Parathyroid adenoma (tissue), 2 donors: ENCODE measurements at regions not wholly inside any gene's neighbourhood (a gene's known extent, or its start where the extent isn't known, plus 50 kb on each side); places are given as distances from the start of the nearest gene placed in this dataset.

Source experiments
- H2AFZ ChIP-seq: fragments of 300-600 bp; sonication (generic); one replicate; pipeline ENCODE4 v1.7.0; 2017; ENCODE audit warnings: antibody characterized with exemption, mild to moderate bottlenecking
- H3K27ac ChIP-seq: fragments of 300-600 bp; sonication (generic); one replicate; pipeline ENCODE4 v1.7.0; 2017
- H3K27me3 ChIP-seq: fragments of 300-600 bp; sonication (generic); one replicate; pipeline ENCODE4 v1.7.0; 2017; ENCODE audit warnings: low read length; ENCODE audit not compliant: control insufficient read depth, insufficient read depth
- H3K36me3 ChIP-seq: fragments of 300-600 bp; sonication (generic); one replicate; pipeline ENCODE4 v1.7.0; 2017; ENCODE audit warnings: low read length; ENCODE audit not compliant: control insufficient read depth, insufficient read depth
- H3K4me1 ChIP-seq: fragments of 300-600 bp; sonication (generic); one replicate; pipeline ENCODE4 v1.7.0; 2017; ENCODE audit warnings: control low read depth
- H3K4me2 ChIP-seq: fragments of 300-600 bp; sonication (generic); one replicate; pipeline ENCODE4 v1.7.0; 2017; ENCODE audit warnings: low read length
- H3K4me3 ChIP-seq: fragments of 300-600 bp; sonication (generic); one replicate; pipeline ENCODE4 v1.7.0; 2017; ENCODE audit warnings: low read depth, low read length
- H3K79me2 ChIP-seq: fragments of 300-600 bp; sonication (generic); one replicate; pipeline ENCODE4 v1.7.0; 2017; ENCODE audit warnings: control low read depth
- H3K9ac ChIP-seq: fragments of 300-600 bp; sonication (generic); one replicate; pipeline ENCODE4 v1.7.0; 2017; ENCODE audit warnings: mild to moderate bottlenecking
- H3K9me3 ChIP-seq: fragments of 300-600 bp; sonication (generic); one replicate; pipeline ENCODE4 v1.7.0; 2017; ENCODE audit warnings: low read length; ENCODE audit not compliant: control insufficient read depth
- TF ChIP-seq, protein P1 (sequence below): fragments of 300-600 bp; sonication (generic); IDR thresholded peaks from one replicate; pipeline ENCODE4 v1.7.0; 2017; ENCODE audit warnings: antibody characterized with exemption, mild to moderate bottlenecking
- donor health status: primary hyperparathyroidism.

DNA sequence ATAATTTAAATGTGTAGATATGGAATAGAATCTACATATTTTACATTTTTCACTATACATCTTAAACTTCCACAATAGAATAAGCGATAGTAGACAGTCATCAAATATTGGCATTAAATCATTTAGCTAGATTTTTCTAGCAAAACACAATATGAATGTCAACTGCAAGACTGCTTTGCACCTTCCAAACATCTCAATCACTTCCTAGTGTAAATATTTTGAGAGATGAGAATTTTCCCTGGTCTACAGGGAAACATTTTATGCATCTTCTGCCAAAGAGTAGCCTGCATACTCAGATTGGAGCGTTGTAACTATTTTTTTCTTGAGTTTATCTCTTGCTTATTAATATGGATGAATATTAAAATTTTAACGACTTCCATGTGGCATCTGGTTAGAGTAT lies 897.4 kb downstream of the CENPC start:
- H3K9me3 ChIP-seq, result no peaks in the 10 kb centered on the region
- no peak overlapping the region for H3K27ac ChIP-seq
- H2AFZ ChIP-seq, result no peak overlapping the region
- no peak overlapping the region for H3K4me3 ChIP-seq
- H3K36me3 ChIP-seq, result no peaks in the 10 kb centered on the region
- H3K27me3 ChIP-seq, result no peaks in the 10 kb centered on the region
- TF ChIP-seq, protein P1, sequence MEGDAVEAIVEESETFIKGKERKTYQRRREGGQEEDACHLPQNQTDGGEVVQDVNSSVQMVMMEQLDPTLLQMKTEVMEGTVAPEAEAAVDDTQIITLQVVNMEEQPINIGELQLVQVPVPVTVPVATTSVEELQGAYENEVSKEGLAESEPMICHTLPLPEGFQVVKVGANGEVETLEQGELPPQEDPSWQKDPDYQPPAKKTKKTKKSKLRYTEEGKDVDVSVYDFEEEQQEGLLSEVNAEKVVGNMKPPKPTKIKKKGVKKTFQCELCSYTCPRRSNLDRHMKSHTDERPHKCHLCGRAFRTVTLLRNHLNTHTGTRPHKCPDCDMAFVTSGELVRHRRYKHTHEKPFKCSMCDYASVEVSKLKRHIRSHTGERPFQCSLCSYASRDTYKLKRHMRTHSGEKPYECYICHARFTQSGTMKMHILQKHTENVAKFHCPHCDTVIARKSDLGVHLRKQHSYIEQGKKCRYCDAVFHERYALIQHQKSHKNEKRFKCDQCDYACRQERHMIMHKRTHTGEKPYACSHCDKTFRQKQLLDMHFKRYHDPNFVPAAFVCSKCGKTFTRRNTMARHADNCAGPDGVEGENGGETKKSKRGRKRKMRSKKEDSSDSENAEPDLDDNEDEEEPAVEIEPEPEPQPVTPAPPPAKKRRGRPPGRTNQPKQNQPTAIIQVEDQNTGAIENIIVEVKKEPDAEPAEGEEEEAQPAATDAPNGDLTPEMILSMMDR, result no peak
- no peak overlapping the region for H3K4me2 ChIP-seq
- H3K9ac ChIP-seq, result no peak overlapping the region
- H3K79me2 ChIP-seq, result no peaks in the 10 kb centered on the region
- H3K4me1 ChIP-seq, result no peaks in the 10 kb centered on the region

- no peak overlapping the region for H2AFZ ChIP-seq
These were observed 897.8 kb downstream of the CENPC start for GRCh38 chr4:66647476-66647875.

GRCh38 chr4:66640233-66640990 lies 904.9 kb downstream of the CENPC start:
- Histone ChIP-seq H3K4me2 (no peak overlapping the region), H3K4me1 (no peaks in the 10 kb centered on the region), H3K9ac (no peak overlapping the region), H3K4me3 (no peak overlapping the region), H3K36me3 (no peaks in the 10 kb centered on the region), H2AFZ (no peak overlapping the region), H3K9me3 (no peaks in the 10 kb centered on the region), H3K27ac (no peak overlapping the region), H3K79me2 (no peaks in the 10 kb centered on the region), H3K27me3 (no peaks in the 10 kb centered on the region)
- TF ChIP-seq, protein P1, result no peak

More at GRCh38 chr4:66647476-66647875, 897.8 kb downstream of the CENPC start:
- H3K4me1 ChIP-seq, result no peaks in the 10 kb centered on the region
- no peaks in the 10 kb centered on the region for H3K36me3 ChIP-seq
- TF ChIP-seq, protein P1, result no peak
- no peaks in the 10 kb centered on the region for H3K79me2 ChIP-seq
- no peak overlapping the region for H3K4me2 ChIP-seq
- no peak overlapping the region for H3K27ac ChIP-seq
- no peak overlapping the region for H3K9ac ChIP-seq
- no peaks in the 10 kb centered on the region for H3K27me3 ChIP-seq
- H3K4me3 ChIP-seq, result no peak overlapping the region
- no peaks in the 10 kb centered on the region for H3K9me3 ChIP-seq

DNA sequence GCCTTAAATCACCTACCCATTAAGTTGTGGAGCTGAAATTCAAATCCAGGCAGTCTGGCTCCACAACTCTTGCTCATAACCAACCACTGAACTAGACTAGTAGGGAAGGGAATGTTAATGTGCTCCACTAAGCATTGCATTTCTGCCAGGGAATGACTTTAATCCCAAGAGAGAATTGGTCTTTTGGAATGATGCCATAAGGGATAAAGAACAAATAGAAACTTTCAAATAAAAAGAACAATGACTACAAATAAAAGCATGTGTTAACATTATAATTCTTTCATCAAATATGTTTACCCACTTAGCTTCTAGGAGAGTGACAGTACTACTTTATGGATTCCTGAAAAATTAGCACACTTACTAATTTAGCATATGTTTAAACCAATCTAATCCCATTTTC lies 905.9 kb downstream of the CENPC start:
- Histone ChIP-seq H3K79me2 (no peaks in the 10 kb centered on the region), H2AFZ (no peak overlapping the region), H3K4me3 (no peak overlapping the region), H3K4me2 (no peak overlapping the region), H3K27ac (no peak overlapping the region), H3K9me3 (no peaks in the 10 kb centered on the region), H3K27me3 (no peaks in the 10 kb centered on the region), H3K4me1 (no peaks in the 10 kb centered on the region), H3K36me3 (no peaks in the 10 kb centered on the region), H3K9ac (no peak overlapping the region)
- TF ChIP-seq, protein P1, result no peak

DNA sequence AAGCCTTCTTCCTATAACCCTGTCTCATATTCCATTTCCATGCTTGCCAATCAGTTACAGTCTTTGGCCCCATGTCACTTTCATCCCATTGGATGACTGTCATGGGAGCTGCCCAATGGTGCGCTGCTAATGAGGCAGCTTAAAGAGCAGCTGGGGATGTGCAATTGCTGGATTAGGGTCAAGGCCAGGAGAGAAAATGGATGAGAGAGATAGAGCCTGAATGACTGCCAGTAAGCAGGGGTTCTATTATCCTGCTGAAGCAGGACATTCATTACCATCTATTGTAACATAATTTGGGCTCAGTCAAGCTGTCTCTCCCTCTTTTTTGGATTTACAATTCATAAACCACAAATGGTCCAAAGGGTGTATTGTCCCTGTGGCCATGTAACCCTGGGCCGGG lies 909.0 kb downstream of the CENPC start:
- H3K4me3 ChIP-seq, result no peak overlapping the region
- no peaks in the 10 kb centered on the region for H3K9me3 ChIP-seq
- no peak overlapping the region for H3K4me2 ChIP-seq
- no peak overlapping the region for H3K9ac ChIP-seq
- no peaks in the 10 kb centered on the region for H3K79me2 ChIP-seq
- no peaks in the 10 kb centered on the region for H3K4me1 ChIP-seq
- H3K27me3 ChIP-seq, result no peaks in the 10 kb centered on the region
- H3K27ac ChIP-seq, result no peak overlapping the region
- no peaks in the 10 kb centered on the region for H3K36me3 ChIP-seq
- no peak overlapping the region for H2AFZ ChIP-seq
- TF ChIP-seq, protein P1, result no peak
